Fibroblast of skin of left biceps (primary cell): ENCODE measurements at regions not wholly inside any gene's neighbourhood (a gene's known extent, or its start where the extent isn't known, plus 50 kb on each side); places are given as distances from the start of the nearest gene placed in this dataset.

Experiments
- DNase-seq, 2 experiments: peaks; one replicate each; pipeline ENCODE4 v3.0.0-alpha.2; 2013; ENCODE audit warnings: low read depth in 2 of 2

- DNase-seq: no peak
These were observed 145.9 kb upstream of the POU1F1 start for GRCh38 chr3:87422333-87422732.

GRCh38 chr3:87420171-87420570, 143.8 kb upstream of the POU1F1 start:
- no peak for DNase-seq

- no peak for DNase-seq
These were observed 137.9 kb upstream of the POU1F1 start for GRCh38 chr3:87414271-87414670.

- peak in 1 of 2 experiments; percentile 51 for DNase-seq
These were observed 137.4 kb upstream of the POU1F1 start for GRCh38 chr3:87413814-87414213.

GRCh38 chr3:87410110-87410509, 133.7 kb upstream of the POU1F1 start:
- DNase-seq: peak; percentile 48 to 57

GRCh38 chr3:87398168-87398801, 121.9 kb upstream of the POU1F1 start:
- no peak for DNase-seq

- peak in 1 of 2 experiments; percentile 12 for DNase-seq
These were observed 120.8 kb upstream of the POU1F1 start for GRCh38 chr3:87397211-87397610.

GRCh38 chr3:87390821-87391220, 114.4 kb upstream of the POU1F1 start:
- DNase-seq: no peak

- no peak for DNase-seq
These were observed 114.0 kb upstream of the POU1F1 start for GRCh38 chr3:87390353-87390752.

GRCh38 chr3:87375231-87375682, 98.9 kb upstream of the POU1F1 start:
- no peak for DNase-seq

GRCh38 chr3:87370007-87370406, 93.6 kb upstream of the POU1F1 start:
- no peak for DNase-seq

GRCh38 chr3:87367736-87368135, 91.4 kb upstream of the POU1F1 start:
- DNase-seq: no peak

- no peak for DNase-seq
These were observed 87.3 kb upstream of the POU1F1 start for GRCh38 chr3:87363721-87364120.

GRCh38 chr3:87361956-87362355, 85.6 kb upstream of the POU1F1 start:
- no peak for DNase-seq

- no peak for DNase-seq
These were observed 84.9 kb upstream of the POU1F1 start for GRCh38 chr3:87361271-87361670.

- DNase-seq: no peak
These were observed 83.4 kb upstream of the POU1F1 start for GRCh38 chr3:87359826-87360225.

- DNase-seq: no peak
These were observed 82.6 kb upstream of the POU1F1 start for GRCh38 chr3:87359025-87359424.

- no peak for DNase-seq
These were observed 81.7 kb upstream of the POU1F1 start for GRCh38 chr3:87358066-87358465.

- DNase-seq: no peak
These were observed 78.0 kb upstream of the POU1F1 start for GRCh38 chr3:87354398-87354797.

GRCh38 chr3:87351937-87352336, 75.6 kb upstream of the POU1F1 start:
- no peak for DNase-seq

- DNase-seq: peak; percentile 12 to 19
These were observed 74.2 kb upstream of the POU1F1 start for GRCh38 chr3:87350367-87351199.

GRCh38 chr3:87349833-87350232, 73.4 kb upstream of the POU1F1 start:
- DNase-seq: no peak

GRCh38 chr3:87336761-87337160, 60.4 kb upstream of the POU1F1 start:
- DNase-seq: no peak
